ENCODE measurements at regions not wholly inside any gene's neighbourhood (a gene's known extent, or its start where the extent isn't known, plus 50 kb on each side); places are given as distances from the start of the nearest gene placed in this dataset.

DNA sequence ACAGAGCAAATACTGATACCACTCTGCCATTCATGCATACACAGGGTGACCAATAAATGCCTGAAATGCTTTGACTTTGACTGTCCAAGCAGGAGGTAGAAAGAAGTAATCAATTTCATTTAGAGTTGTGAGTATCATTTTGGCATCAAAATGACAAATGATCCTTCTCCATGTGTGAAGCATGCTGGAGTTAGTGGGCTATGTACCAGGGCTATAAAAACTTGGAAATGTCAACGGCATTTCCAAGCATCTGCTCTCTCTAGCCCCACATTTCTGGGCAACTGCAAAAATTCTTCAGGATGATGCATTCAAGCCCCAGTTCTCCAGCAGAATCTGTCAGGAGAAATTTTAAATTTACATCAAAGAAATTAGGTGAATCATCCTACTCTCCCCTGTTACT, 208.4 kb upstream of the PTBP2 start:
- H3K4me2 ChIP-seq (ENCODE audit: insufficient read depth, low read length) = no peak overlapping the region
- no peaks in the 10 kb centered on the region for H3K4me1 ChIP-seq (ENCODE audit: insufficient read depth, low read length)
- no peaks in the 10 kb centered on the region for H3K36me3 ChIP-seq (ENCODE audit: insufficient read depth, low read length)
- no peaks in the 10 kb centered on the region for H3K79me2 ChIP-seq (ENCODE audit: insufficient read depth, low read length)
- DNase-seq (ENCODE audit: insufficient read length, low spot score, missing footprints) = no peak
- H4K20me1 ChIP-seq (ENCODE audit: insufficient read depth, low read length) = no peaks in the 10 kb centered on the region
- TF ChIP-seq, protein P1, sequence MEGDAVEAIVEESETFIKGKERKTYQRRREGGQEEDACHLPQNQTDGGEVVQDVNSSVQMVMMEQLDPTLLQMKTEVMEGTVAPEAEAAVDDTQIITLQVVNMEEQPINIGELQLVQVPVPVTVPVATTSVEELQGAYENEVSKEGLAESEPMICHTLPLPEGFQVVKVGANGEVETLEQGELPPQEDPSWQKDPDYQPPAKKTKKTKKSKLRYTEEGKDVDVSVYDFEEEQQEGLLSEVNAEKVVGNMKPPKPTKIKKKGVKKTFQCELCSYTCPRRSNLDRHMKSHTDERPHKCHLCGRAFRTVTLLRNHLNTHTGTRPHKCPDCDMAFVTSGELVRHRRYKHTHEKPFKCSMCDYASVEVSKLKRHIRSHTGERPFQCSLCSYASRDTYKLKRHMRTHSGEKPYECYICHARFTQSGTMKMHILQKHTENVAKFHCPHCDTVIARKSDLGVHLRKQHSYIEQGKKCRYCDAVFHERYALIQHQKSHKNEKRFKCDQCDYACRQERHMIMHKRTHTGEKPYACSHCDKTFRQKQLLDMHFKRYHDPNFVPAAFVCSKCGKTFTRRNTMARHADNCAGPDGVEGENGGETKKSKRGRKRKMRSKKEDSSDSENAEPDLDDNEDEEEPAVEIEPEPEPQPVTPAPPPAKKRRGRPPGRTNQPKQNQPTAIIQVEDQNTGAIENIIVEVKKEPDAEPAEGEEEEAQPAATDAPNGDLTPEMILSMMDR (IDR thresholded peaks at IDR 0.05; ENCODE audit: extremely low read depth, low read depth, low read length) = no peak
- no peak overlapping the region for H3K4me3 ChIP-seq (ENCODE audit: insufficient read depth, low read length)
- H3K27me3 ChIP-seq (ENCODE audit: insufficient read depth, low read length) = no peaks in the 10 kb centered on the region
- no peak overlapping the region for H2AFZ ChIP-seq (ENCODE audit: low read length)
- no peak overlapping the region for H3K27ac ChIP-seq (ENCODE audit: low read depth, low read length)
- H3K9me3 ChIP-seq (ENCODE audit: low read depth, low read length) = no peaks in the 10 kb centered on the region

DNA sequence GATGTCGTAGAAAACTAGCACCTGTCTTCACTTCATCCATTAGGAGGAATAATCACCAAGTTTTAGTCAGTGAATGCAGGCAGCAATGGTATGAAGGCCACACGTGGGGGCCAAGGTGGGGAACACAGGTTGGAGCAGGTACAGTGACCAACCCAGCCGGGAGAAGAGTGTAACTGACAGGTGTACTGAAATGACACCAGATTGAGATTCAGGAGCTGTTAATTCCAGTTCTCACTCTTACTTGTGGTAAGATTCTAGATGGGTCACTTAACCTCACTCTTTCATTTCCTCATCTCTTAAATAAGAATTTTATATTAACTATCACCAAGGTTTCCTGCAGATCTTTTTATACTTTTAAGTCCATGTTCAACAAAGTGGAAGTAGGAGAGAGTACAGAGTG, 206.2 kb upstream of the PTBP2 start:
- H3K27me3 ChIP-seq (ENCODE audit: insufficient read depth, low read length) = no peaks in the 10 kb centered on the region
- H3K4me1 ChIP-seq (ENCODE audit: insufficient read depth, low read length) = peaks cover 6% of the 10 kb centered on the region
- no peak for DNase-seq (ENCODE audit: insufficient read length, low spot score, missing footprints)
- H3K79me2 ChIP-seq (ENCODE audit: insufficient read depth, low read length) = no peaks in the 10 kb centered on the region
- H3K9me3 ChIP-seq (ENCODE audit: low read depth, low read length) = no peaks in the 10 kb centered on the region
- TF ChIP-seq, protein P1 (IDR thresholded peaks at IDR 0.05; ENCODE audit: extremely low read depth, low read depth, low read length) = no peak
- no peak overlapping the region for H3K27ac ChIP-seq (ENCODE audit: low read depth, low read length)
- H3K4me2 ChIP-seq (ENCODE audit: insufficient read depth, low read length) = no peak overlapping the region
- no peak overlapping the region for H3K4me3 ChIP-seq (ENCODE audit: insufficient read depth, low read length)
- no peaks in the 10 kb centered on the region for H4K20me1 ChIP-seq (ENCODE audit: insufficient read depth, low read length)
- H2AFZ ChIP-seq (ENCODE audit: low read length) = no peak overlapping the region
- no peaks in the 10 kb centered on the region for H3K36me3 ChIP-seq (ENCODE audit: insufficient read depth, low read length)

DNA sequence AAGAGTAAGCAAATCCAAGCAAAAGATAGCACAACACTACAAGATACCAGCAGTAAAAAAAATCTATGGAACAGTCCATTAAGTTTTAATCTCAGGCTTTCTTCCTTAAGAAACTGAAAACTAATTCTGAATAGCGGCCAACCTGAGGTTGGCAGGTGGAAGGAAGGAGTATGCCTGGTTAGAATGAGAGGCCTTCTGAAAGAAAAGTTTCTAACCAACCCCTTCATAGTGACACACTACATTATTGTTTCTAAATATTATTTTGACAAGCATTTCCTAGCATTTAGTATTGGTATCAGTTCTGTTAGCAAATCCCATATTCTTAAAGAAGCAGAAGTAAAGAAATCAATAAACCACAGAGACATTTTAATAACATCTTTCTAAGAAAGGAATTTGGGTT, 205.7 kb upstream of the PTBP2 start:
- H3K79me2 ChIP-seq (ENCODE audit: insufficient read depth, low read length) = no peaks in the 10 kb centered on the region
- DNase-seq (ENCODE audit: insufficient read length, low spot score, missing footprints) = no peak

DNA sequence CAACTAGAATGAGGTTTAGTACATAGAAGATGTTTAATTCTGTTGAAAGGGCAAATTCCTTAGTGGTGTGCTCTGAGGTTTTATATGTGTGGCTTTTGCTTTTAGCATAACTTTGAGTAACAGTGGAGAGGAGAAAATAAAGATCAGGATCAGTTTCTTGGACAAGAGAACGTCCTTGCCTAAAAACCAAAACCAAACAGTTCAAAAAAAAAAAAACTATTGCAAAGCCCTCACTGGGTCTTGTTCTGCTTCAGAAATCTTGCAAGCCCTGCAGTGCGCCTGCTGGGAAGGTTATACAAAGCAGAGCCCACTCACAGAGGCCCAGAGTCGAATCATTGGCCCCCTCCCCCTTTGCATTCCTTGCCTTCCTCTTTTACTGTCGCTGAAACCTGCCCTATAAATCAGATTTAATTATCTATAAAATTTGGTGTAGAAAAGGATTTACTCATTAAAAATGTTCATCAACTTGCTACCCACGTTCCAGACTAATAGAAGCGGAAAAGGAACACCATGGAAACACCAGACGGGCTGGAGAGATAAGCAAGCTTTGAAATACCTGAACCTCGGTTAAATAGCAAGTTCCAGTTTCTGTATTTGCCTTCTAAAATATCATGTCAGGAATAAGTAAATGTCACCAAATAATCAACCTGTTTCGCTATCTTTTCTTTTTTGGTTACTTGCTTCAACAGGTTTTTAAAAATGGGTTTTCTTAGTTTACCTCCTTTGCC, 201.6 kb upstream of the PTBP2 start:
- peak; percentile 65 for DNase-seq (ENCODE audit: insufficient read length, low spot score, missing footprints)
- no peaks in the 10 kb centered on the region for H3K36me3 ChIP-seq (ENCODE audit: insufficient read depth, low read length)
- H4K20me1 ChIP-seq (ENCODE audit: insufficient read depth, low read length) = no peaks in the 10 kb centered on the region
- no peak overlapping the region for H3K4me3 ChIP-seq (ENCODE audit: insufficient read depth, low read length)
- H3K9me3 ChIP-seq (ENCODE audit: low read depth, low read length) = no peaks in the 10 kb centered on the region
- H2AFZ ChIP-seq (ENCODE audit: low read length) = no peak overlapping the region
- TF ChIP-seq, protein P1 (IDR thresholded peaks at IDR 0.05; ENCODE audit: extremely low read depth, low read depth, low read length) = no peak
- no peaks in the 10 kb centered on the region for H3K27me3 ChIP-seq (ENCODE audit: insufficient read depth, low read length)
- peak overlapping the region; percentile 59 for H3K4me2 ChIP-seq (ENCODE audit: insufficient read depth, low read length)
- H3K79me2 ChIP-seq (ENCODE audit: insufficient read depth, low read length) = no peaks in the 10 kb centered on the region
- peaks cover 30% of the 10 kb centered on the region for H3K4me1 ChIP-seq (ENCODE audit: insufficient read depth, low read length)
- H3K27ac ChIP-seq (ENCODE audit: low read depth, low read length) = no peak overlapping the region

More for the DNA sequence above, 205.7 kb upstream of the PTBP2 start:
- Histone ChIP-seq H3K4me3 (ENCODE audit: insufficient read depth, low read length) (no peak overlapping the region), H3K4me2 (ENCODE audit: insufficient read depth, low read length) (no peak overlapping the region), H3K4me1 (ENCODE audit: insufficient read depth, low read length) (peaks cover 11% of the 10 kb centered on the region), H3K36me3 (ENCODE audit: insufficient read depth, low read length) (no peaks in the 10 kb centered on the region), H2AFZ (ENCODE audit: low read length) (no peak overlapping the region), H3K27me3 (ENCODE audit: insufficient read depth, low read length) (no peaks in the 10 kb centered on the region), H3K9me3 (ENCODE audit: low read depth, low read length) (no peaks in the 10 kb centered on the region), H3K27ac (ENCODE audit: low read depth, low read length) (no peak overlapping the region), H4K20me1 (ENCODE audit: insufficient read depth, low read length) (no peaks in the 10 kb centered on the region)
- TF ChIP-seq, protein P1 (IDR thresholded peaks at IDR 0.05; ENCODE audit: extremely low read depth, low read depth, low read length) = no peak
